DND-41 (cell line): ENCODE measurements at regions not wholly inside any gene's neighbourhood (a gene's known extent, or its start where the extent isn't known, plus 50 kb on each side); places are given as distances from the start of the nearest gene placed in this dataset.

Source experiments
- EZH2 ChIP-seq: IDR thresholded peaks from 3 replicates; pipeline ENCODE4 v1.6.1; 2012; ENCODE audit warnings: borderline replicate concordance, low read depth, mild to moderate bottlenecking, moderate library complexity, low read length, inconsistent platforms; ENCODE audit not compliant: severe bottlenecking
- TF ChIP-seq, protein P1 (sequence below): IDR thresholded peaks from 2 replicates; pipeline ENCODE4 v1.5.1; 2012; ENCODE audit warnings: borderline replicate concordance, low read length, moderate library complexity, mild to moderate bottlenecking; ENCODE audit not compliant: poor library complexity, severe bottlenecking; ENCODE audit errors: extremely low read depth

DNA sequence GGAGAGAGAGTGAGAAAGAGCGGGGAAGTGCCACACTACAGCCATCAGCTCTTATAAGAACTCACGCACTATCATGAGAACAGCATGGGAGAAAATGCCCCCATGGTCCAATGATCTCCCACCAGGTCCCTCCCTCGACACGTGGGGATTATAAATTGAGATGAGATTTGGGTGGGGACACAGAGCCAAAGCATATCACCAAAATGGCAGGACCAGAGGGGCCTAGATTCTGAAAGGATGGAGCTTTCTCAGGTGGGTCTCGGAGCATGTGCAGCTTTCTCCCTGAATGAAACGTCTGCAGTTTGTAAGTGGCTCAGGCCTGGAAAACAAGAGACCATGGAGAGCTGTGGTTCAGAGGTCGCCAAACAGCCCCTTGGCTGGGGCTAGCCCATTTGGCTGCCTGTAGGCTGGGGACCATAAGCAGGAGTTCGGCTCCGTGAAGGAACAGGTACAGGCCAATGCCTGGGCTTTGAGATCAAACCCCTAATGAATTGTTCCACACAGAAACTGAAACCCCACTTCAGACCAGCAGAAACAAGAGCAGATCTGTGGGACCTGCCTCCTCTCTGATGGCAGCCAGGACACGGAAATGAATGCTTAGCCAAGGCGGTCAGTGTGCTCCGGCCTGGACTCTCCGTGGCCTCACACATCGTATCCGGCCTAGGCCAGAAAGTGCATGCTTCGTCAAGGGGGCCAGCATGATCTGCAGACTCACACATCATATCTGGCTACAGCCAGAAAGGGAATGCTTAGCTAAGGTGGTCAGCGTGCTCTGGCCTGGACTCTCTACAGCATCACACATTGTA is 111.2 kb upstream of the TMEM18 start:
- TF ChIP-seq, protein P1, sequence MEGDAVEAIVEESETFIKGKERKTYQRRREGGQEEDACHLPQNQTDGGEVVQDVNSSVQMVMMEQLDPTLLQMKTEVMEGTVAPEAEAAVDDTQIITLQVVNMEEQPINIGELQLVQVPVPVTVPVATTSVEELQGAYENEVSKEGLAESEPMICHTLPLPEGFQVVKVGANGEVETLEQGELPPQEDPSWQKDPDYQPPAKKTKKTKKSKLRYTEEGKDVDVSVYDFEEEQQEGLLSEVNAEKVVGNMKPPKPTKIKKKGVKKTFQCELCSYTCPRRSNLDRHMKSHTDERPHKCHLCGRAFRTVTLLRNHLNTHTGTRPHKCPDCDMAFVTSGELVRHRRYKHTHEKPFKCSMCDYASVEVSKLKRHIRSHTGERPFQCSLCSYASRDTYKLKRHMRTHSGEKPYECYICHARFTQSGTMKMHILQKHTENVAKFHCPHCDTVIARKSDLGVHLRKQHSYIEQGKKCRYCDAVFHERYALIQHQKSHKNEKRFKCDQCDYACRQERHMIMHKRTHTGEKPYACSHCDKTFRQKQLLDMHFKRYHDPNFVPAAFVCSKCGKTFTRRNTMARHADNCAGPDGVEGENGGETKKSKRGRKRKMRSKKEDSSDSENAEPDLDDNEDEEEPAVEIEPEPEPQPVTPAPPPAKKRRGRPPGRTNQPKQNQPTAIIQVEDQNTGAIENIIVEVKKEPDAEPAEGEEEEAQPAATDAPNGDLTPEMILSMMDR, result no peak
- TF ChIP-seq EZH2, result no peak
